Thyroid gland (tissue), 4 donors: ENCODE measurements at regions not wholly inside any gene's neighbourhood (a gene's known extent, or its start where the extent isn't known, plus 50 kb on each side); places are given as distances from the start of the nearest gene placed in this dataset.
A peak's percentile ranks its signal among the peaks of the same experiment; 100 is the strongest.

ENCODE experiments used
- DNase-seq, 2 donors: peaks; one replicate each; pipeline ENCODE4 v3.0.0-alpha.2; 2019
- H3K27ac ChIP-seq, 3 donors: fragments of 200-600 bp; sonication (generic); 1 replicate in 2 of 3; 2 replicates in 1 of 3; pipeline ENCODE4 v1.5.1; 2016 to 2019; ENCODE audit warnings: mild to moderate bottlenecking in 1 of 3, moderate library complexity in 1 of 3
- H3K27me3 ChIP-seq: fragments of 200-600 bp; sonication (generic); one replicate; pipeline ENCODE4 v1.5.1; 2019
- H3K36me3 ChIP-seq, 2 donors: fragments of 200-600 bp; sonication (generic); one replicate each; pipeline ENCODE4 v1.5.1; 2016 to 2019
- H3K4me1 ChIP-seq, 2 donors: fragments of 200-600 bp; sonication (generic); one replicate each; pipeline ENCODE4 v1.5.1; 2017 to 2019
- H3K4me3 ChIP-seq, 3 donors: fragments of 200-600 bp; sonication (generic); replicated peaks in 1 of 3; 1 replicate in 2 of 3; 2 replicates in 1 of 3; pipeline ENCODE4 v1.5.1; 2016; ENCODE audit warnings: mild to moderate bottlenecking in 1 of 3
- H3K9me3 ChIP-seq: fragments of 200-600 bp; sonication (generic); one replicate; pipeline ENCODE4 v1.5.1; 2017
- CTCF ChIP-seq, 6 experiments: fragments of 200-600 bp in 3 of 6; fragments of 450-650 bp in 3 of 6; sonication (generic) in 3 of 6; IDR thresholded peaks; one replicate each; pipeline ENCODE4 v1.5.1; 2016 to 2019; ENCODE audit warnings: antibody characterized with exemption in 6 of 6, mild to moderate bottlenecking in 2 of 6, inconsistent platforms in 1 of 6, moderate library complexity in 1 of 6
- POLR2A ChIP-seq, 2 donors: fragments of 450-650 bp; IDR thresholded peaks; one replicate each; pipeline ENCODE4 v1.6.1; 2017; ENCODE audit warnings: antibody characterized with exemption in 2 of 2, mild to moderate bottlenecking in 2 of 2, moderate library complexity in 1 of 2
- WGBS, 2 donors: methylation state at CpG; one replicate each; pipeline ENCODE4 v1.1.5; 2017; 5-methylcytosine and 5-hydroxymethylcytosine counted together
- intact Hi-C: fragments of 100-400 bp; cut with DNase I; formaldehyde crosslinking; loops from one replicate; pipeline ENCODE4 v1.15.1; 2023

- no peaks in the 10 kb centered on the region for H3K9me3 ChIP-seq
- no peak overlapping the region for H3K27ac ChIP-seq
- no peak for TF ChIP-seq POLR2A (IDR thresholded peaks at IDR 0.05)
- no peak for TF ChIP-seq CTCF (IDR thresholded peaks at IDR 0.05)
- H3K4me3 ChIP-seq = no peak overlapping the region
- H3K4me1 ChIP-seq = no peaks in the 10 kb centered on the region
- H3K27me3 ChIP-seq = no peaks in the 10 kb centered on the region
- intact Hi-C loops = no loop called here
- no peaks in the 10 kb centered on the region for H3K36me3 ChIP-seq
- 63 to 68% methylated on average over 19 to 21 of the region's 22 CpGs for WGBS, 2 donors
- peak; percentile 55 to 69 for DNase-seq
Observed at GRCh38 chr2:239519089-239519920, 118.5 kb upstream of the HDAC4 start.

- H3K27ac ChIP-seq = no peak overlapping the region
- H3K4me3 ChIP-seq = no peak overlapping the region
- no peaks in the 10 kb centered on the region for H3K36me3 ChIP-seq
- no peak for TF ChIP-seq CTCF (IDR thresholded peaks at IDR 0.05)
- no peaks in the 10 kb centered on the region for H3K4me1 ChIP-seq
- 94 to 96% methylated on average over 17 to 19 of the region's 19 CpGs for WGBS, 2 donors
- DNase-seq = no peak
- no peaks in the 10 kb centered on the region for H3K9me3 ChIP-seq
- intact Hi-C loops = no loop called here
- H3K27me3 ChIP-seq = no peaks in the 10 kb centered on the region
Observed at GRCh38 chr2:239518286-239519088, 117.7 kb upstream of the HDAC4 start.

DNA sequence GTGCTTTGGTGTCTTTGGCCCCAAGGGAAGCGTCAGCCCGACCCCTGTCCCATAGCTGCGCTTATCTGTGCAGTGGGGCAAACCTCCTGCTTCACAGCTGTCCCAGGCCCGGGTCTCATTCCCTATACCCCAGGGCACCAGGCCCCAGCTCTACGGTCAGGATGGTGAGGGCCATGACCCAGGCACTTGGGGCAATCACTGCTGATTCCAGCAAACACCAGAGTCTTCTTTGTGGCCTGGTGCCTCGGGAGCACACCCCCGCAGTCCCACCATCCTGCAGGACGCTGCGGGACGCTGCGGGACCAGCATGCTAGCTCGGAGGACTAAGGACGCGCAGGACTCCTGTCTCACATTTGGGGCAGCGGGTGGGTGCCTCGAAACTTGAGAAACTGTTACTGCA, 116.9 kb upstream of the HDAC4 start:
- H3K9me3 ChIP-seq = no peaks in the 10 kb centered on the region
- no peak overlapping the region for H3K4me3 ChIP-seq
- no peaks in the 10 kb centered on the region for H3K36me3 ChIP-seq
- intact Hi-C loops = no loop called here
- WGBS, 2 donors = 95 to 99% methylated on average over 12 to 14 of the region's 16 CpGs
- TF ChIP-seq CTCF (IDR thresholded peaks at IDR 0.05) (no peak), POLR2A (IDR thresholded peaks at IDR 0.05) (no peak)
- H3K27ac ChIP-seq = no peak overlapping the region
- no peaks in the 10 kb centered on the region for H3K27me3 ChIP-seq
- no peaks in the 10 kb centered on the region for H3K4me1 ChIP-seq
- DNase-seq = no peak

DNA sequence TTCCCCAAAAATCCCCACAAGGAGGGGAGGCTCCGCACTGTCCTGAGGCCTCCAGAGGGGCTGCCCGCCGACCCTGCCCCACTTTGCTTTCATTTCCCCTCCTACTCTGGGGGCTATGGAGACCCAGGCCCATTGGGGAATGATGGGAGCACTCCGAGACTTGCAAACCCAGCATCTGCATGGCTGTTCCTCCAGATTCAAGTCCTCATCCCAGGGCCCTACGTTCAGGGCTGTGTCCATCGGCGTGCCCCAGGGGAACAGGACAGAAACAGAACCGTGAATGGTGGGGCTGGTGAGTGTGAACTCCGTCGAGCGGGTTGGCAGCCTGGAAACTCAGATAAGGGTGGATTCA, 116.1 kb upstream of the HDAC4 start:
- no peak for DNase-seq
- no peaks in the 10 kb centered on the region for H3K27me3 ChIP-seq
- TF ChIP-seq CTCF (IDR thresholded peaks at IDR 0.05) = no peak
- no peak for TF ChIP-seq POLR2A (IDR thresholded peaks at IDR 0.05)
- no peaks in the 10 kb centered on the region for H3K9me3 ChIP-seq
- no peak overlapping the region for H3K4me3 ChIP-seq
- 92 to 94% methylated on average over 11 of the region's 11 CpGs for WGBS, 2 donors
- no peaks in the 10 kb centered on the region for H3K4me1 ChIP-seq
- H3K36me3 ChIP-seq = no peaks in the 10 kb centered on the region
- H3K27ac ChIP-seq = no peak overlapping the region
- intact Hi-C loops = no loop called here
